ENCODE measurements at regions not wholly inside any gene's neighbourhood (a gene's known extent, or its start where the extent isn't known, plus 50 kb on each side); places are given as distances from the start of the nearest gene placed in this dataset.

DNA sequence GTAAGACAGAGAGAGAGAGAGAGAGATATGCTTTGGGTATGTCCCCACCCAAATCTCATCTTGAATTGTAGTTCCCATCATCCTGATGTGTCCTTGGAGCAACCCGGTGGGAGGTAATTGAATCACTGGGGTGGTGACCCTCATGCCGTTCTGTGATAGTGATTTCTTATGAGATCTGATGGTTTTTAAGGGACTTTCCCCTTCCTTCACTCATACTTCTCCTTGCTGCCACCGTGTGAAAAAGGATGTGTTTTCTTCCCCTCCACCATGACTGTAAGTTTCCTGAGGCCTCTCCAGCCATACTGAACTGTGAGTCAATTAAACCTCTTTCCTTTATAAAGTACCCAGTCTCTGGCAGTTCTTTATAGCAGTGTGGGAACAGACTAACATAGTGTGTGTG is 60.3 kb downstream of the EOMES start:
- ATAC-seq (no peak), DNase-seq (no peak)
- Histone ChIP-seq H3K9me3 (no peaks in the 10 kb centered on the region), H3K27ac (no peak overlapping the region), H3K4me3 (no peak overlapping the region), H3K36me3 (no peaks in the 10 kb centered on the region), H3K4me1 (peaks cover 0 to 12% (median 0%) of the 10 kb centered on the region in 12 donors), H3K27me3 (no peaks in the 10 kb centered on the region)
- TF ChIP-seq CTCF (IDR thresholded peaks at IDR 0.05) (no peak), POLR2A (IDR thresholded peaks at IDR 0.05) (no peak)
- 66 to 70% (median 66%) methylated on average over 3 of the region's 3 CpGs for WGBS, 4 donors
- intact Hi-C loops (cut with DNase I) = loop anchor here in 1 of 10 donors (10.0 kb wide), 1 partner anchor 187 kb away; no protein-coding TSS in a partner anchor

DNA sequence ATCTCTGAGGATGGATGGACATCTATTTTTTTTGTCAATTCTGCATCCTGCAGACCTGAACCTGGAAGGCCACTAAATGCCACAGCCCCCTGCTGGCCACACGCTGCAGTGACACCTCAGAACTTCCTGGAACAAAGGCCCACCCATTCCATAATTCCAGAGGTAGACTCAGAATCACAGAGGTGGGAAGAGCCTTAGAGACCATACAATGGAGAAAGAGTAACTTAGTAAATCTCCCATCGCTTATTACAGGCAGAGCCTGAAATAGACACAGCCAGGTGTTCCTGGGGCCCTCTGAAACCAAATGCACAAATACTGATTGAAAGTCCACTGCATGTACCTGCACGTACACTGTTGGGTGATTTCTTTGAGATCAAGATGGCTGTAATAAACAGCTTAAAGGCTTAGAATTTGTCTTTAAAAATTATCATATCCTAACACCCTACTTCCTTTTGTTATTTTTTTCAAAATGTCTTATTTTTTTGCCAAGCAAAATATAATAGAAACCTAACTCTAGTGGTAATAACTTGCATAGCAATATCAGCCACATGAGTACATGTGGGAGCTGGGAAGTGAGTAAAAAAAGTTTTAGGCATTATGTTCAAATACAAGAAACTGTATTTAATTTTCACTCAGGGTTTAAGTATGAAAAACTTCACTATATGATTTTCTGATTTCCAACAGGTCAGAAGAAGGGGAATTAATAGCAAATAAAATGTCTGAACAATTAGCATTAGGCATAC is 62.7 kb downstream of the EOMES start:
- no peak overlapping the region for H3K27ac ChIP-seq
- 53 to 60% (median 56%) methylated on average over 3 of the region's 3 CpGs for WGBS, 4 donors
- H3K4me3 ChIP-seq = no peak overlapping the region
- intact Hi-C loops (cut with DNase I) = loop anchor here in 5 of 10 donors (2.0 to 10.0 kb wide), 5 partner anchors 175 to 347 kb away; partner anchors contain the start of gene SLC4A7 (in 2 of the 5)
- no peaks in the 10 kb centered on the region for H3K4me1 ChIP-seq
- DNase-seq = peak; percentile 33 to 71 (median 40)
- no peaks in the 10 kb centered on the region for H3K9me3 ChIP-seq
- ATAC-seq = peak in 3 of 4 donors; percentile 45 to 71 (median 57)
- no peaks in the 10 kb centered on the region for H3K36me3 ChIP-seq
- TF ChIP-seq CTCF (IDR thresholded peaks at IDR 0.05) (peak; percentile 71 to 83 (median 77)), POLR2A (IDR thresholded peaks at IDR 0.05) (no peak)
- no peaks in the 10 kb centered on the region for H3K27me3 ChIP-seq

DNA sequence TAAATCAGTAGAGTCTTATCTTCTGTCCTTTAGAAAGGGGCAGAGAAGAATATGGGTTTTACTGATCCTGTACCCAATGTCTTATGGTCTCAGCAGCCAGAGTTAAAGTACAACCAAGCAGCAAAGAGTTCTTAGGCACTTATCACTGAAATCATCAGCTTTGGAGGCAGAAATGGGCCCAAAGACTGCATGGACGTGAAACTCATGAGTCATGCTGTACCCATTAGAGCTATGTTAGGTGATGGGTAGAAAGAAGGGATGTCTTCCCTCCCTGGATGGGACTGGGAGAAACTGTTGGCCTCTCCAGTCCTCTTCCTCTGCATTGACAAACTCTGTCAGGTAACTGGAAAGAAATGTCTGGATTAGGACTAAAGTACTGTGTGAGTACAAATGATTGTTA is 63.4 kb downstream of the EOMES start:
- intact Hi-C loops (cut with DNase I) = loop anchor here in 5 of 10 donors (2.0 to 10.0 kb wide), 4 partner anchors 174 to 346 kb away; partner anchors contain the start of gene SLC4A7 (in 2 of the 5)
- Histone ChIP-seq H3K36me3 (no peaks in the 10 kb centered on the region), H3K27me3 (no peaks in the 10 kb centered on the region), H3K27ac (no peak overlapping the region), H3K4me1 (no peaks in the 10 kb centered on the region), H3K9me3 (no peaks in the 10 kb centered on the region), H3K4me3 (no peak overlapping the region)
- DNase-seq (no peak), ATAC-seq (no peak)
- 79 to 91% (median 88%) methylated on average over 1 of the region's 1 CpG for WGBS, 4 donors
- TF ChIP-seq CTCF (IDR thresholded peaks at IDR 0.05) (no peak), POLR2A (IDR thresholded peaks at IDR 0.05) (no peak)

- no peak overlapping the region for H3K27ac ChIP-seq
- WGBS, 4 donors = 81 to 88% (median 82%) methylated on average over 2 of the region's 2 CpGs
- H3K9me3 ChIP-seq = no peaks in the 10 kb centered on the region
- no peak for DNase-seq
- no peaks in the 10 kb centered on the region for H3K27me3 ChIP-seq
- TF ChIP-seq CTCF (IDR thresholded peaks at IDR 0.05) (no peak), POLR2A (IDR thresholded peaks at IDR 0.05) (no peak)
- H3K4me1 ChIP-seq = no peaks in the 10 kb centered on the region
- ATAC-seq = no peak
- intact Hi-C loops (cut with DNase I) = loop anchor here in 5 of 10 donors (2.0 to 10.0 kb wide), 4 partner anchors 173 to 346 kb away; partner anchors contain the start of gene SLC4A7 (in 2 of the 5)
- no peaks in the 10 kb centered on the region for H3K36me3 ChIP-seq
- no peak overlapping the region for H3K4me3 ChIP-seq
These were observed 64.3 kb downstream of the EOMES start for GRCh38 chr3:27657871-27658270.

Measured in heart left ventricle (tissue), 16 donors.